ENCODE measurements at regions not wholly inside any gene's neighbourhood (a gene's known extent, or its start where the extent isn't known, plus 50 kb on each side); places are given as distances from the start of the nearest gene placed in this dataset.

DNA sequence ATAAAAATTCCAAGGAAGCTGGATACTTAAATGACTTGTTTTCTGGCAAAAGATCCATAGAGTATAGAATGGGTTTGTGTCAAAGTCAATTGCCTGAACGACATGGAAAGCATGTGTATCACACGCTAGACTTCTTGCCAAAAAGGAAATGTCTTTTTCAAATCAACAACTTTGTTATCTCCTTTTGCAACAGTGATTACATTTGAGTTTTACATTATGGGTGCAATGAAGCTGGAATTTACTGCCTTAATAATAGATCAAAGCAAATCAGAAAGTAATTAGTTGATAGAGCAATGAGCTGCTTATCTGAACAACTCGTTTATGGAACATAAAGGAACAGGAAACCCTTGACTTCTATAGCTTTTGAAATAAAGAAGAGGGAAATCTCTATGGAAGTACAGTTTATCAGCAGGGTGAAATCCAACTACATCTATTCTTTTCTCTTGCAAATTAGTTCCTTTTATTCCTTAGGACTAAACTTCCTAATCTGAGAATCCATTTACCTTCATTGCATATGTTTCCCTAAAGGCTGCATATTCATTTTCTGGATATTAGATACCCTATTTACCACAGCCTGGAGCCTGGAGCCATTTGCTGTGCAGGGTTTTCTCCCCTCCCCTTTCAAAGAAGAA, 415.1 kb upstream of the NECTIN3 start:
- no peak for TF ChIP-seq CTCF (IDR thresholded peaks at IDR 0.05; ENCODE audit: insufficient read depth, low read length)
- no peak for TF ChIP-seq POLR2AphosphoS5 (IDR thresholded peaks at IDR 0.05; ENCODE audit: low read depth)
- TF ChIP-seq GABPA (IDR thresholded peaks at IDR 0.05; ENCODE audit: low read depth), result no peak
